ENCODE measurements at regions not wholly inside any gene's neighbourhood (a gene's known extent, or its start where the extent isn't known, plus 50 kb on each side); places are given as distances from the start of the nearest gene placed in this dataset.

GRCh38 chr7:49247759-49248158, 323.4 kb downstream of the CDC14C start:
- no peak for DNase-seq (ENCODE audit: low read depth, low spot score)

- DNase-seq (ENCODE audit: low read depth, low spot score) = no peak
Measured at GRCh38 chr7:49255054-49255453, 330.7 kb downstream of the CDC14C start.

- no peak for DNase-seq (ENCODE audit: low read depth, low spot score)
Measured at GRCh38 chr7:49260538-49260937, 336.2 kb downstream of the CDC14C start.

GRCh38 chr7:49261928-49262327, 337.6 kb downstream of the CDC14C start:
- no peak for DNase-seq (ENCODE audit: low read depth, low spot score)

- DNase-seq (ENCODE audit: low read depth, low spot score) = no peak
Measured at GRCh38 chr7:49264530-49264929, 340.2 kb downstream of the CDC14C start.

GRCh38 chr7:49273897-49274296, 349.6 kb downstream of the CDC14C start:
- DNase-seq (ENCODE audit: low read depth, low spot score) = no peak

GRCh38 chr7:49279891-49280290, 355.5 kb downstream of the CDC14C start:
- DNase-seq (ENCODE audit: low read depth, low spot score) = no peak

- DNase-seq (ENCODE audit: low read depth, low spot score) = no peak
Measured at GRCh38 chr7:49287653-49288052, 363.3 kb downstream of the CDC14C start.

GRCh38 chr7:49294611-49295010, 370.3 kb downstream of the CDC14C start:
- DNase-seq (ENCODE audit: low read depth, low spot score) = no peak

- DNase-seq (ENCODE audit: low read depth, low spot score) = no peak
Measured at GRCh38 chr7:49295146-49295545, 370.8 kb downstream of the CDC14C start.

GRCh38 chr7:49297958-49298357, 373.6 kb downstream of the CDC14C start:
- DNase-seq (ENCODE audit: low read depth, low spot score) = no peak

- no peak for DNase-seq (ENCODE audit: low read depth, low spot score)
Measured at GRCh38 chr7:49308787-49309186, 384.4 kb downstream of the CDC14C start.

GRCh38 chr7:49320083-49320482, 395.7 kb downstream of the CDC14C start:
- no peak for DNase-seq (ENCODE audit: low read depth, low spot score)

- no peak for DNase-seq (ENCODE audit: low read depth, low spot score)
Measured at GRCh38 chr7:49321843-49322242, 397.5 kb downstream of the CDC14C start.

GRCh38 chr7:49322476-49322875, 398.1 kb downstream of the CDC14C start:
- no peak for DNase-seq (ENCODE audit: low read depth, low spot score)

- DNase-seq (ENCODE audit: low read depth, low spot score) = no peak
Measured at GRCh38 chr7:49324040-49324439, 399.7 kb downstream of the CDC14C start.

GRCh38 chr7:49324707-49325106, 400.4 kb downstream of the CDC14C start:
- DNase-seq (ENCODE audit: low read depth, low spot score) = no peak

GRCh38 chr7:49325571-49325970, 401.2 kb downstream of the CDC14C start:
- no peak for DNase-seq (ENCODE audit: low read depth, low spot score)

GRCh38 chr7:49327155-49327554, 402.8 kb downstream of the CDC14C start:
- DNase-seq (ENCODE audit: low read depth, low spot score) = no peak

GRCh38 chr7:49333180-49333881, 409.0 kb downstream of the CDC14C start:
- DNase-seq (ENCODE audit: low read depth, low spot score) = no peak

GRCh38 chr7:49341849-49342248, 417.5 kb downstream of the CDC14C start:
- no peak for DNase-seq (ENCODE audit: low read depth, low spot score)

- no peak for DNase-seq (ENCODE audit: low read depth, low spot score)
Measured at GRCh38 chr7:49344556-49344955, 420.2 kb downstream of the CDC14C start.

GRCh38 chr7:49346195-49346899, 422.0 kb downstream of the CDC14C start:
- DNase-seq (ENCODE audit: low read depth, low spot score) = no peak
